SW 1271 (cell line): ENCODE measurements at regions not wholly inside any gene's neighbourhood (a gene's known extent, or its start where the extent isn't known, plus 50 kb on each side); places are given as distances from the start of the nearest gene placed in this dataset.
A peak's percentile ranks its signal among the peaks of the same experiment; 100 is the strongest.
"Not testable (repeated sequence)": the region's sequence is repeated elsewhere in the genome, so short reads cannot be mapped to it uniquely, and the experiment has no call there.

Experiments
- DNase-seq, 2 experiments: peaks; one replicate each; lab custom pipeline; 2025; lab: John Stamatoyannopoulos, UW

GRCh38 chr9:88872192-88872946 lies 118.9 kb upstream of the S1PR3 start:
- no peak for DNase-seq

GRCh38 chr9:88873635-88874034 lies 117.6 kb upstream of the S1PR3 start:
- DNase-seq: no peak

- DNase-seq: no peak
These were observed 116.9 kb upstream of the S1PR3 start for GRCh38 chr9:88874391-88874790.

- no peak for DNase-seq
These were observed 115.7 kb upstream of the S1PR3 start for GRCh38 chr9:88875400-88876120.

- DNase-seq: no peak
These were observed 111.1 kb upstream of the S1PR3 start for GRCh38 chr9:88880199-88880598.

- not testable (repeated sequence) for DNase-seq
These were observed 107.0 kb upstream of the S1PR3 start for GRCh38 chr9:88884291-88884690.

- peak in 1 of 2 experiments; percentile 13 for DNase-seq
These were observed 104.5 kb upstream of the S1PR3 start for GRCh38 chr9:88886762-88887161.

GRCh38 chr9:88889386-88889785 lies 101.9 kb upstream of the S1PR3 start:
- DNase-seq: no peak

- no peak for DNase-seq
These were observed 100.7 kb upstream of the S1PR3 start for GRCh38 chr9:88890546-88890945.

- DNase-seq: no peak
These were observed 100.2 kb upstream of the S1PR3 start for GRCh38 chr9:88891040-88891439.

GRCh38 chr9:88892724-88893123 lies 98.5 kb upstream of the S1PR3 start:
- DNase-seq: no peak

- DNase-seq: no peak
These were observed 94.2 kb upstream of the S1PR3 start for GRCh38 chr9:88897081-88897480.

GRCh38 chr9:88898039-88898720 lies 93.1 kb upstream of the S1PR3 start:
- no peak for DNase-seq

GRCh38 chr9:88905506-88905905 lies 85.8 kb upstream of the S1PR3 start:
- no peak for DNase-seq

GRCh38 chr9:88915916-88916315 lies 75.4 kb upstream of the S1PR3 start:
- no peak for DNase-seq

- no peak for DNase-seq
These were observed 74.4 kb upstream of the S1PR3 start for GRCh38 chr9:88916894-88917293.

- DNase-seq: no peak
These were observed 73.9 kb upstream of the S1PR3 start for GRCh38 chr9:88917375-88917774.

- not testable (repeated sequence) for DNase-seq
These were observed 72.7 kb upstream of the S1PR3 start for GRCh38 chr9:88918537-88918936.

GRCh38 chr9:88920645-88921044 lies 70.6 kb upstream of the S1PR3 start:
- DNase-seq: no peak

- DNase-seq: no peak
These were observed 69.2 kb upstream of the S1PR3 start for GRCh38 chr9:88922091-88922490.

GRCh38 chr9:88923092-88923491 lies 68.2 kb upstream of the S1PR3 start:
- DNase-seq: no peak

GRCh38 chr9:88923653-88924288 lies 67.5 kb upstream of the S1PR3 start:
- no peak for DNase-seq
